CD14-positive monocyte (primary cell): ENCODE measurements at regions not wholly inside any gene's neighbourhood (a gene's known extent, or its start where the extent isn't known, plus 50 kb on each side); places are given as distances from the start of the nearest gene placed in this dataset.

Experiments
- DNase-seq, 3 donors: peaks; one replicate each; pipeline ENCODE4 v3.0.0-alpha.2; 2011 to 2022
- H2AFZ ChIP-seq: 2 replicates; pipeline ENCODE4 v1.6.0; 2012; ENCODE audit warnings: mild to moderate bottlenecking, low read depth, low read length, inconsistent platforms; ENCODE audit not compliant: insufficient read depth, poor library complexity, severe bottlenecking
- H3K27ac ChIP-seq, 2 donors: 1 replicate in 1 of 2; 2 replicates in 1 of 2; pipeline ENCODE4 v1.5.1; 2012 to 2013; ENCODE audit warnings: low read length in 2 of 2, control low read depth in 1 of 2, inconsistent platforms in 1 of 2, low read depth in 1 of 2, mild to moderate bottlenecking in 1 of 2
- H3K27me3 ChIP-seq, 2 donors: one replicate each; pipeline versions ENCODE4 v1.6.0 to v1.6.1; 2011 to 2013; ENCODE audit warnings: low read length in 2 of 2; ENCODE audit not compliant: control insufficient read depth in 2 of 2, insufficient read depth in 2 of 2
- H3K36me3 ChIP-seq, 2 donors: replicated peaks in 1 of 2; 1 replicate in 1 of 2; 2 replicates in 1 of 2; pipeline versions ENCODE4 v1.5.1 to v1.6.1; 2012 to 2013; ENCODE audit warnings: low read length in 2 of 2, control low read depth in 1 of 2, inconsistent platforms in 1 of 2, mild to moderate bottlenecking in 1 of 2; ENCODE audit not compliant: insufficient read depth in 2 of 2, control insufficient read depth in 1 of 2
- H3K4me1 ChIP-seq, 2 donors: 1 replicate in 1 of 2; 2 replicates in 1 of 2; pipeline versions ENCODE4 v1.5.1 to v1.6.1; 2012 to 2013; ENCODE audit warnings: low read length in 2 of 2, control low read depth in 1 of 2, inconsistent platforms in 1 of 2, mild to moderate bottlenecking in 1 of 2, moderate library complexity in 1 of 2; ENCODE audit not compliant: insufficient read depth in 2 of 2, control insufficient read depth in 1 of 2
- H3K4me2 ChIP-seq: replicated peaks from 2 replicates; pipeline ENCODE3; 2012; ENCODE audit warnings: low read length, moderate library complexity, mild to moderate bottlenecking; ENCODE audit not compliant: poor library complexity, severe bottlenecking; ENCODE audit errors: extremely low read depth
- H3K4me3 ChIP-seq, 3 experiments: fragments of 200-600 bp in 1 of 3; sonication (generic) in 1 of 3; replicated peaks in 1 of 3; 1 replicate in 2 of 3; 2 replicates in 1 of 3; pipeline ENCODE4 v1.5.1; 2011 to 2013; ENCODE audit warnings: low read length in 3 of 3, mild to moderate bottlenecking in 3 of 3, control low read depth in 2 of 3, low read depth in 2 of 3, inconsistent platforms in 1 of 3, moderate library complexity in 1 of 3
- H3K79me2 ChIP-seq: 2 replicates; pipeline ENCODE4 v1.6.0; 2012; ENCODE audit warnings: mild to moderate bottlenecking, control low read depth, inconsistent platforms, low read length, moderate library complexity; ENCODE audit not compliant: insufficient read depth
- H3K9ac ChIP-seq: 2 replicates; pipeline ENCODE4 v1.6.0; 2017; ENCODE audit warnings: low read length, mild to moderate bottlenecking; ENCODE audit not compliant: insufficient read depth, poor library complexity, severe bottlenecking
- H3K9me3 ChIP-seq, 2 donors: replicated peaks in 1 of 2; 1 replicate in 1 of 2; 2 replicates in 1 of 2; pipeline versions ENCODE4 v1.5.1 to v1.6.1; 2012 to 2013; ENCODE audit warnings: low read length in 2 of 2, control low read depth in 1 of 2; ENCODE audit not compliant: control insufficient read depth in 1 of 2, insufficient read depth in 1 of 2
- H4K20me1 ChIP-seq: 2 replicates; pipeline ENCODE4 v1.6.0; 2012; ENCODE audit warnings: mild to moderate bottlenecking, low read length, control low read depth, moderate library complexity; ENCODE audit not compliant: insufficient read depth
- H3K27ac Mint-ChIP-seq, 7 donors: one replicate each; pipeline ENCODE4 v1.8.0; 2020; ENCODE audit warnings: mild to moderate bottlenecking in 7 of 7, mixed read lengths in 7 of 7, moderate library complexity in 6 of 7, inconsistent platforms in 2 of 7
- H3K27me3 Mint-ChIP-seq, 3 donors: one replicate each; pipeline ENCODE4 v1.8.0; 2021 to 2022; ENCODE audit warnings: low read depth in 3 of 3, mild to moderate bottlenecking in 3 of 3, mixed read lengths in 3 of 3, moderate library complexity in 3 of 3, inconsistent platforms in 1 of 3
- H3K36me3 Mint-ChIP-seq, 2 donors: one replicate each; pipeline ENCODE4 v1.8.0; 2020; ENCODE audit warnings: mixed read lengths in 2 of 2, inconsistent platforms in 1 of 2, mild to moderate bottlenecking in 1 of 2
- H3K4me1 Mint-ChIP-seq: one replicate; pipeline ENCODE4 v1.8.0; 2020; ENCODE audit warnings: mild to moderate bottlenecking, mixed read lengths
- H3K4me3 Mint-ChIP-seq, 2 donors: one replicate each; pipeline ENCODE4 v1.8.0; 2020; ENCODE audit warnings: mild to moderate bottlenecking in 2 of 2, mixed read lengths in 2 of 2, moderate library complexity in 1 of 2
- H3K9me3 Mint-ChIP-seq, 7 donors: one replicate each; pipeline ENCODE4 v1.8.0; 2020 to 2022; ENCODE audit warnings: mixed read lengths in 7 of 7, mild to moderate bottlenecking in 6 of 7, moderate library complexity in 6 of 7, inconsistent platforms in 2 of 7
- WGBS: methylation state at CpG from one replicate; pipeline ENCODE4 v1.1.5; 2013; ENCODE audit warnings: missing lambda C conversion rate; ENCODE audit not compliant: insufficient coverage; 5-methylcytosine and 5-hydroxymethylcytosine counted together
- intact Hi-C, 2 donors: fragments of 100-400 bp; cut with micrococcal nuclease; formaldehyde crosslinking; loops; one replicate each; pipeline versions ENCODE4 v1.15.0 to v1.15.1; 2023
- TF ChIP-seq, protein P1 (sequence below): fragments of 200-600 bp; IDR thresholded peaks from one replicate; pipeline ENCODE4 v1.8.0; 2022; ENCODE audit warnings: antibody characterized with exemption, mild to moderate bottlenecking

DNA sequence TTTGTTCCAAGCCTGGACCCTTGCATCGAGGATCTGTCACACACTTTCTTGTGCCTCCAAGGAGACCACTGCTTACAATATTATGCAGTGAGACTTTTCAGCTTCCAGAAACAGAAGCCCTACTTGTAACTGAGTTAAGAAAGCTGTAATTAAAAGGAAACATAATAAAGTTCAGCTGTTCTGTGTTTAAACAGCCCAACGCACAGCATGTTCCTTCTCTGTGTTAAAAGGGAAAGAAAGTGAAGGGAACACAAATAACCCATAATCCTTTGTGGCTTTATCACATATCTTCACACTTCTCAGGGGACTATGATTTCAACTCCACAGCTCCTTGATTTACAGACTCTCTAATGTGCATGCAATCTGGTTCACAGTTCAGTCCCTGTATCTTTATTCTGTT is 200.3 kb upstream of the MTNR1B start:
- intact Hi-C loops = no loop called here
- H3K27me3 Mint-ChIP-seq = peaks cover 0 to 13% (median 0%) of the 10 kb centered on the region in 3 donors
- H3K4me3 Mint-ChIP-seq = no peak overlapping the region
- no peak for DNase-seq
- Histone ChIP-seq H3K9ac (no peak overlapping the region), H3K4me3 (no peak overlapping the region), H3K36me3 (no peaks in the 10 kb centered on the region), H2AFZ (no peak overlapping the region), H3K27me3 (no peaks in the 10 kb centered on the region), H3K4me1 (peaks cover 7 to 9% of the 10 kb centered on the region in 2 donors), H3K4me2 (no peak overlapping the region), H3K79me2 (no peaks in the 10 kb centered on the region), H3K27ac (no peak overlapping the region), H4K20me1 (no peaks in the 10 kb centered on the region), H3K9me3 (no peaks in the 10 kb centered on the region)
- H3K4me1 Mint-ChIP-seq = peaks cover 20% of the 10 kb centered on the region
- WGBS = no CpG with 5 or more reads among the region's 2 CpGs
- H3K9me3 Mint-ChIP-seq = peaks cover 0 to 2% (median 0%) of the 10 kb centered on the region in 7 donors
- TF ChIP-seq, protein P1, sequence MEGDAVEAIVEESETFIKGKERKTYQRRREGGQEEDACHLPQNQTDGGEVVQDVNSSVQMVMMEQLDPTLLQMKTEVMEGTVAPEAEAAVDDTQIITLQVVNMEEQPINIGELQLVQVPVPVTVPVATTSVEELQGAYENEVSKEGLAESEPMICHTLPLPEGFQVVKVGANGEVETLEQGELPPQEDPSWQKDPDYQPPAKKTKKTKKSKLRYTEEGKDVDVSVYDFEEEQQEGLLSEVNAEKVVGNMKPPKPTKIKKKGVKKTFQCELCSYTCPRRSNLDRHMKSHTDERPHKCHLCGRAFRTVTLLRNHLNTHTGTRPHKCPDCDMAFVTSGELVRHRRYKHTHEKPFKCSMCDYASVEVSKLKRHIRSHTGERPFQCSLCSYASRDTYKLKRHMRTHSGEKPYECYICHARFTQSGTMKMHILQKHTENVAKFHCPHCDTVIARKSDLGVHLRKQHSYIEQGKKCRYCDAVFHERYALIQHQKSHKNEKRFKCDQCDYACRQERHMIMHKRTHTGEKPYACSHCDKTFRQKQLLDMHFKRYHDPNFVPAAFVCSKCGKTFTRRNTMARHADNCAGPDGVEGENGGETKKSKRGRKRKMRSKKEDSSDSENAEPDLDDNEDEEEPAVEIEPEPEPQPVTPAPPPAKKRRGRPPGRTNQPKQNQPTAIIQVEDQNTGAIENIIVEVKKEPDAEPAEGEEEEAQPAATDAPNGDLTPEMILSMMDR = no peak
- no peaks in the 10 kb centered on the region for H3K36me3 Mint-ChIP-seq
- H3K27ac Mint-ChIP-seq = no peak overlapping the region

DNA sequence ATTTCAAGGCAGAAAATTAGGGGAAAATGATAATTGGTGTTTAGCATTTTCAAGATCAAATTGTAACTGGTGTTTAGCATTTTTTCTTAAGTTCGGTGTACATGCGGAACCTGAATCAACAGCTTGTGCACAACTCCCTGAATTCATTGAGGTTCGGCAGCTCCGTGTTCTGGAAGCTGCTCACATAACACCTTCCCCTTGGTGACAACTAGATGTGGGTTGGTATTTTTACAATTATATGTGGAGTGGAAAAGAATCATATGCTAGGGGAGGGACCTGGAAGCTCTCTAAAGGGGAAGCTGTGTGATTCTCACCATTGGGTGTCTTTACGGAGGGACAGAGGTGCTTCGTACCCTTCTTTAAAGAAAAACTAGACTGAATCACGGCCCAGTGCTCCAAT is 199.0 kb upstream of the MTNR1B start:
- Mint-ChIP-seq H3K27ac (no peak overlapping the region), H3K4me3 (no peak overlapping the region), H3K4me1 (peaks cover 20% of the 10 kb centered on the region), H3K36me3 (no peaks in the 10 kb centered on the region), H3K9me3 (peaks cover 0 to 2% (median 0%) of the 10 kb centered on the region in 7 donors), H3K27me3 (peaks cover 0 to 13% (median 0%) of the 10 kb centered on the region in 3 donors)
- Histone ChIP-seq H2AFZ (no peak overlapping the region), H3K27ac (no peak overlapping the region), H4K20me1 (no peaks in the 10 kb centered on the region), H3K79me2 (no peaks in the 10 kb centered on the region), H3K9me3 (no peaks in the 10 kb centered on the region), H3K36me3 (no peaks in the 10 kb centered on the region), H3K9ac (no peak overlapping the region), H3K4me2 (no peak overlapping the region), H3K27me3 (no peaks in the 10 kb centered on the region), H3K4me1 (peaks cover 7 to 9% of the 10 kb centered on the region in 2 donors), H3K4me3 (no peak overlapping the region)
- DNase-seq = no peak
- intact Hi-C loops = no loop called here
- TF ChIP-seq, protein P1 = no peak
- 80% methylated on average over 3 of the region's 7 CpGs for WGBS
